ENCODE measurements at regions not wholly inside any gene's neighbourhood (a gene's known extent, or its start where the extent isn't known, plus 50 kb on each side); places are given as distances from the start of the nearest gene placed in this dataset.

DNA sequence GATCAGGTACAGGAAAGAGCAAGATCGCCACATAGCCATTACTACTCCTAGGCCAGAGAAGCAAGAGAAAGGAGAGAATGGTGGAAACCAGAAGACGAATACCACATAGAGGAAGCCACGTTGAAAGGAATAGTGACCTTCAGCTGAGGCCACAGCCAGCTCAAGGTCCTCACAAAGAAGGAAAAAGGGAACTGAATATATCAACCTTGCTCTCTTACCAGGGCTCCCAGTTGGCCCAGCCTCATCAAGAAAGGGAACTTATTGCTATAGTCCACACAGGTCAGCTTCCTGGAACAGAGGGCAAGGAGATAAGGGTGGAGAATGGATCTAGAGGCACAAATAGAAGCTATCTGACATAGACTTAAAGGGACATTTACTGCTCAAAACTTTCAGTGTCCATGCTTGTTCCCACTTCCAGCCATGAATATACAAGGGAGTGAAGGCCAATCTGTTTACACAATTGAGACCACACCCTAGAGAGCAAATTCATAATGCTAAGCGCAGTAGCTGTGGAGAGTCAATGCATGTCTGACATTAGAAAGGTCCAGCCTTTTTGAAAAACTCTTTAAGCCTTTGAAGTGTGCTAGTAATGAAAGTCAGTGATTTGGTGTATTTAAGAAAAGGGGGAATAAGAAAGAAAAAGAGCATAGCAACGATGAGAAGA, 120.7 kb upstream of the ZC3H11B start:
- Histone ChIP-seq H3K4me1 (ENCODE audit: control insufficient read depth in 4 of 4, insufficient read depth in 4 of 4, low read length in 3 of 4) (no peaks in the 10 kb centered on the region), H3K4me3 (ENCODE audit: low read depth in 1 of 3, low read length in 3 of 3) (no peak overlapping the region), H3K36me3 (ENCODE audit: control insufficient read depth in 4 of 4, insufficient read depth in 3 of 4, low read depth in 1 of 4, low read length in 3 of 4) (no peaks in the 10 kb centered on the region), H3K27me3 (ENCODE audit: control insufficient read depth in 4 of 4, insufficient read depth in 4 of 4, low read length in 3 of 4) (no peaks in the 10 kb centered on the region), H3K27ac (ENCODE audit: low read depth in 1 of 2, low read length in 2 of 2) (no peak overlapping the region), H3K9ac (ENCODE audit: low read depth in 1 of 2, low read length in 2 of 2) (no peak overlapping the region), H3K9me3 (ENCODE audit: control insufficient read depth in 4 of 4, low read length in 3 of 4) (no peaks in the 10 kb centered on the region)
- TF ChIP-seq SP1 (IDR thresholded peaks at IDR 0.05): no peak
- TF ChIP-seq TAF1 (conservative IDR thresholded peaks at IDR 0.05): no peak
- TF ChIP-seq RXRA (IDR thresholded peaks at IDR 0.05): no peak
- TF ChIP-seq NR2F2 (IDR thresholded peaks at IDR 0.05): no peak
- 70% methylated on average over 5 of the region's 5 CpGs for whole genome bisulfite sequencing
- DNase-seq (ENCODE audit: low spot score): no peak

DNA sequence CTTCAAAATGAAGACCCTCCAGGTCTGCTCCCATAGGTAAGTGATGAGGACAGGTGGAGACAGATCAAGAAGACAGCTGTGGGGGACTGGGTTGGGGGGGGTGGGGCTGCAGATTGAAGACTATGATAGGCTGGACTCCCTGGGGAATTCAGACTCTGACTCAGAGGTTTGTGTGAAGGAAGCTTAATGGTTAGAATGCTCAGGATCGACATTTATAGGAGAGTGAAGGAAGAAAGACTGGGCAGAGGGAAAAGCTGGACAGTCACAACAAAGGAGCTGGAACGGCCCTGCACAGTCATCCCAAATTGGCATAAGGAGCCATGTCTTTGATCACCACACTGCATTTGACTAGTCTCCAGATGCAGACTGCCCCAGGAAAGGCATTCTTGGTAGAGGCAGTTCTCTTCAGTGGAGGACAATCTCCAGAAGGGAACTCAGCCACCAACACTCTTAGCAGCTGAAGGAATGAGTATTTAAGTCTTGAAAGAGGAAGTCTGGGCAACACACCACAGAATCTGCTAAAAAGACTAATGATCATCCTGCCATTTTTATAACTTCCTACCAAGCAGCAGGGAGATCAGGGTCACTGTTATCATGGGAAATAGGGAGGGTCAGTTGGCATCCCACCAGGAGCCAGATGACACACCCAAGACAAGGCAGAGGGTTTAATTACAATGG, 120.0 kb upstream of the ZC3H11B start:
- no peak overlapping the region for H3K27ac ChIP-seq (ENCODE audit: low read depth in 1 of 2, low read length in 2 of 2)
- no peak overlapping the region for H3K4me3 ChIP-seq (ENCODE audit: low read depth in 1 of 3, low read length in 3 of 3)
- no peak for TF ChIP-seq RAD21 (IDR thresholded peaks at IDR 0.05)
- TF ChIP-seq, protein P1, sequence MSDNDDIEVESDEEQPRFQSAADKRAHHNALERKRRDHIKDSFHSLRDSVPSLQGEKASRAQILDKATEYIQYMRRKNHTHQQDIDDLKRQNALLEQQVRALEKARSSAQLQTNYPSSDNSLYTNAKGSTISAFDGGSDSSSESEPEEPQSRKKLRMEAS (IDR thresholded peaks at IDR 0.05): no peak
- no peak for TF ChIP-seq JUND (IDR thresholded peaks at IDR 0.05)
- no peak for TF ChIP-seq EGR1 (IDR thresholded peaks at IDR 0.05; ENCODE audit: low read depth in 2 of 2)
- TF ChIP-seq YY1 (IDR thresholded peaks at IDR 0.05): no peak
- no peak for TF ChIP-seq FOXA1 (IDR thresholded peaks at IDR 0.05)
- TF ChIP-seq, protein P2, sequence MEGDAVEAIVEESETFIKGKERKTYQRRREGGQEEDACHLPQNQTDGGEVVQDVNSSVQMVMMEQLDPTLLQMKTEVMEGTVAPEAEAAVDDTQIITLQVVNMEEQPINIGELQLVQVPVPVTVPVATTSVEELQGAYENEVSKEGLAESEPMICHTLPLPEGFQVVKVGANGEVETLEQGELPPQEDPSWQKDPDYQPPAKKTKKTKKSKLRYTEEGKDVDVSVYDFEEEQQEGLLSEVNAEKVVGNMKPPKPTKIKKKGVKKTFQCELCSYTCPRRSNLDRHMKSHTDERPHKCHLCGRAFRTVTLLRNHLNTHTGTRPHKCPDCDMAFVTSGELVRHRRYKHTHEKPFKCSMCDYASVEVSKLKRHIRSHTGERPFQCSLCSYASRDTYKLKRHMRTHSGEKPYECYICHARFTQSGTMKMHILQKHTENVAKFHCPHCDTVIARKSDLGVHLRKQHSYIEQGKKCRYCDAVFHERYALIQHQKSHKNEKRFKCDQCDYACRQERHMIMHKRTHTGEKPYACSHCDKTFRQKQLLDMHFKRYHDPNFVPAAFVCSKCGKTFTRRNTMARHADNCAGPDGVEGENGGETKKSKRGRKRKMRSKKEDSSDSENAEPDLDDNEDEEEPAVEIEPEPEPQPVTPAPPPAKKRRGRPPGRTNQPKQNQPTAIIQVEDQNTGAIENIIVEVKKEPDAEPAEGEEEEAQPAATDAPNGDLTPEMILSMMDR (IDR thresholded peaks at IDR 0.05; ENCODE audit: low read depth, low read length, missing input control): no peak
- no peak for TF ChIP-seq FOXA2 (IDR thresholded peaks at IDR 0.05)
- no peak for TF ChIP-seq GABPA (IDR thresholded peaks at IDR 0.05 in 1 of 2, conservative IDR thresholded peaks at IDR 0.05 in 1 of 2)
- TF ChIP-seq, protein P3, sequence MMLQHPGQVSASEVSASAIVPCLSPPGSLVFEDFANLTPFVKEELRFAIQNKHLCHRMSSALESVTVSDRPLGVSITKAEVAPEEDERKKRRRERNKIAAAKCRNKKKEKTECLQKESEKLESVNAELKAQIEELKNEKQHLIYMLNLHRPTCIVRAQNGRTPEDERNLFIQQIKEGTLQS (IDR thresholded peaks at IDR 0.05): no peak
- H3K9ac ChIP-seq (ENCODE audit: low read depth in 1 of 2, low read length in 2 of 2): no peak overlapping the region
- WGBS: 94% methylated on average over 2 of the region's 2 CpGs
- H3K9me3 ChIP-seq (ENCODE audit: control insufficient read depth in 4 of 4, low read length in 3 of 4): no peaks in the 10 kb centered on the region
- H3K4me1 ChIP-seq (ENCODE audit: control insufficient read depth in 4 of 4, insufficient read depth in 4 of 4, low read length in 3 of 4): no peaks in the 10 kb centered on the region
- H3K27me3 ChIP-seq (ENCODE audit: control insufficient read depth in 4 of 4, insufficient read depth in 4 of 4, low read length in 3 of 4): no peaks in the 10 kb centered on the region
- no peak for DNase-seq (ENCODE audit: low spot score)
- no peaks in the 10 kb centered on the region for H3K36me3 ChIP-seq (ENCODE audit: control insufficient read depth in 4 of 4, insufficient read depth in 3 of 4, low read depth in 1 of 4, low read length in 3 of 4)

DNA sequence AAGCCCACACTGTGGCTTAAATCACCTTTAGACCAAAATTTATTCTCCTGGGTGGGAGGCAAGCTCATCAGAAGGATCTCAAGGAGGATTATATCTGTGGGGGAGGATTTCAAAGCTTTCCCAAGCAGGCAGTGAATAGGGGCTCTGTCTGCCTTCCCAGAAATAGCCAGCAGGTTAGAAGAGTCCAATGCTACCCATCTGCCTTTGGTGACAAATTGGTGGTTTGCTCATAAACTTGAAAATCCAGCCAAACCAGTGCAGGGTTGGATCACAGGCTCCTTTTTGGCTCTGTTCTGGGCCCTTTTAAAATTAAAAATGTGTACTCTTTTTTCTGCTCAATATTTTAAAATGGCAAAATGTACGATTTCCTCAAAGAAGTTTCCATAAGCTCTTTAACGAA, 118.9 kb upstream of the ZC3H11B start:
- Histone ChIP-seq H3K9me3 (ENCODE audit: control insufficient read depth in 4 of 4, low read length in 3 of 4) (peaks cover 0 to 3% (median 1%) of the 10 kb centered on the region in 4 donors), H3K4me1 (ENCODE audit: control insufficient read depth in 4 of 4, insufficient read depth in 4 of 4, low read length in 3 of 4) (no peaks in the 10 kb centered on the region), H3K36me3 (ENCODE audit: control insufficient read depth in 4 of 4, insufficient read depth in 3 of 4, low read depth in 1 of 4, low read length in 3 of 4) (no peaks in the 10 kb centered on the region), H3K4me3 (ENCODE audit: low read depth in 1 of 3, low read length in 3 of 3) (no peak overlapping the region), H3K27me3 (ENCODE audit: control insufficient read depth in 4 of 4, insufficient read depth in 4 of 4, low read length in 3 of 4) (no peaks in the 10 kb centered on the region), H3K9ac (ENCODE audit: low read depth in 1 of 2, low read length in 2 of 2) (no peak overlapping the region), H3K27ac (ENCODE audit: low read depth in 1 of 2, low read length in 2 of 2) (no peak overlapping the region)
- TF ChIP-seq FOXA2 (IDR thresholded peaks at IDR 0.05) (no peak), TAF1 (conservative IDR thresholded peaks at IDR 0.05) (no peak), FOXA1 (IDR thresholded peaks at IDR 0.05) (no peak)
- TF ChIP-seq, protein P3 (IDR thresholded peaks at IDR 0.05): no peak
- WGBS: 92% methylated on average over 2 of the region's 2 CpGs
- DNase-seq (ENCODE audit: low spot score): no peak
